ENCODE measurements at regions not wholly inside any gene's neighbourhood (a gene's known extent, or its start where the extent isn't known, plus 50 kb on each side); places are given as distances from the start of the nearest gene placed in this dataset.

GRCh38 chr9:13364271-13365000 is 84.9 kb upstream of the MPDZ start:
- no peak for DNase-seq
- Histone ChIP-seq H3K27me3 (no peaks in the 10 kb centered on the region), H3K36me3 (no peaks in the 10 kb centered on the region), H3K4me3 (no peak overlapping the region), H3K4me1 (no peaks in the 10 kb centered on the region), H3K27ac (no peak overlapping the region), H3K9me3 (no peaks in the 10 kb centered on the region)
- TF ChIP-seq POLR2A (IDR thresholded peaks at IDR 0.05) (no peak), CTCF (IDR thresholded peaks at IDR 0.05) (no peak)

- no peak for TF ChIP-seq POLR2A (IDR thresholded peaks at IDR 0.05)
- TF ChIP-seq CTCF (IDR thresholded peaks at IDR 0.05), result no peak
- Histone ChIP-seq H3K4me3 (no peak overlapping the region), H3K27me3 (no peaks in the 10 kb centered on the region), H3K9me3 (no peaks in the 10 kb centered on the region), H3K4me1 (no peaks in the 10 kb centered on the region), H3K36me3 (no peaks in the 10 kb centered on the region), H3K27ac (no peak overlapping the region)
- DNase-seq, result no peak
Measured at GRCh38 chr9:13361076-13361475, 81.6 kb upstream of the MPDZ start.

- H3K36me3 ChIP-seq, result no peaks in the 10 kb centered on the region
- H3K4me3 ChIP-seq, result no peak overlapping the region
- DNase-seq, result no peak
- H3K27me3 ChIP-seq, result no peaks in the 10 kb centered on the region
- H3K27ac ChIP-seq, result no peak overlapping the region
- TF ChIP-seq POLR2A (IDR thresholded peaks at IDR 0.05), result no peak
- no peak for TF ChIP-seq CTCF (IDR thresholded peaks at IDR 0.05)
- H3K4me1 ChIP-seq, result no peaks in the 10 kb centered on the region
- H3K9me3 ChIP-seq, result no peaks in the 10 kb centered on the region
Measured at GRCh38 chr9:13360188-13360587, 80.7 kb upstream of the MPDZ start.

GRCh38 chr9:13358128-13358527 is 78.6 kb upstream of the MPDZ start:
- Histone ChIP-seq H3K36me3 (no peaks in the 10 kb centered on the region), H3K27ac (no peak overlapping the region), H3K4me3 (no peak overlapping the region), H3K27me3 (no peaks in the 10 kb centered on the region), H3K4me1 (no peaks in the 10 kb centered on the region), H3K9me3 (no peaks in the 10 kb centered on the region)
- DNase-seq, result no peak
- TF ChIP-seq POLR2A (IDR thresholded peaks at IDR 0.05) (no peak), CTCF (IDR thresholded peaks at IDR 0.05) (no peak)

- Histone ChIP-seq H3K9me3 (no peaks in the 10 kb centered on the region), H3K4me1 (no peaks in the 10 kb centered on the region), H3K36me3 (no peaks in the 10 kb centered on the region), H3K4me3 (no peak overlapping the region), H3K27ac (no peak overlapping the region), H3K27me3 (no peaks in the 10 kb centered on the region)
- TF ChIP-seq POLR2A (IDR thresholded peaks at IDR 0.05) (no peak), CTCF (IDR thresholded peaks at IDR 0.05) (no peak)
- no peak for DNase-seq
Measured at GRCh38 chr9:13354733-13355132, 75.2 kb upstream of the MPDZ start.

Data from Peyer's patch (tissue), 4 donors.